NCI-H2081 treated with DMSO at 0.1 percent for 48 hours (cell line): ENCODE measurements at regions not wholly inside any gene's neighbourhood (a gene's known extent, or its start where the extent isn't known, plus 50 kb on each side); places are given as distances from the start of the nearest gene placed in this dataset.

ENCODE experiments used
- DNase-seq: peaks from one replicate; lab custom pipeline; 2025; lab: John Stamatoyannopoulos, UW

- DNase-seq, result no peak
Measured at GRCh38 chr20:6614836-6615235, 152.7 kb upstream of the BMP2 start.

GRCh38 chr20:6613280-6613861, 154.1 kb upstream of the BMP2 start:
- no peak for DNase-seq

- DNase-seq, result no peak
Measured at GRCh38 chr20:6612606-6612923, 154.9 kb upstream of the BMP2 start.

- DNase-seq, result no peak
Measured at GRCh38 chr20:6611911-6612605, 155.4 kb upstream of the BMP2 start.

GRCh38 chr20:6606651-6607050, 160.8 kb upstream of the BMP2 start:
- DNase-seq, result no peak

- no peak for DNase-seq
Measured at GRCh38 chr20:6605055-6605935, 162.2 kb upstream of the BMP2 start.

GRCh38 chr20:6604179-6604578, 163.3 kb upstream of the BMP2 start:
- DNase-seq, result no peak

- DNase-seq, result no peak
Measured at GRCh38 chr20:6599876-6600735, 167.4 kb upstream of the BMP2 start.

GRCh38 chr20:6595704-6596103, 171.8 kb upstream of the BMP2 start:
- no peak for DNase-seq

- no peak for DNase-seq
Measured at GRCh38 chr20:6590891-6591637, 176.4 kb upstream of the BMP2 start.

- DNase-seq, result no peak
Measured at GRCh38 chr20:6588296-6588695, 179.2 kb upstream of the BMP2 start.

- DNase-seq, result no peak
Measured at GRCh38 chr20:6583134-6583738, 184.2 kb upstream of the BMP2 start.

GRCh38 chr20:6582449-6582848, 185.0 kb upstream of the BMP2 start:
- DNase-seq, result no peak

GRCh38 chr20:6580486-6580885, 187.0 kb upstream of the BMP2 start:
- no peak for DNase-seq

GRCh38 chr20:6579824-6580223, 187.7 kb upstream of the BMP2 start:
- no peak for DNase-seq

- no peak for DNase-seq
Measured at GRCh38 chr20:6579417-6579816, 188.1 kb upstream of the BMP2 start.

GRCh38 chr20:6577451-6577850, 190.0 kb upstream of the BMP2 start:
- no peak for DNase-seq

- DNase-seq, result no peak
Measured at GRCh38 chr20:6576726-6577125, 190.8 kb upstream of the BMP2 start.

GRCh38 chr20:6575912-6576401, 191.5 kb upstream of the BMP2 start:
- no peak for DNase-seq

- DNase-seq, result no peak
Measured at GRCh38 chr20:6566821-6567220, 200.7 kb upstream of the BMP2 start.

- no peak for DNase-seq
Measured at GRCh38 chr20:6562111-6562510, 205.4 kb upstream of the BMP2 start.
